Spleen (tissue), 7 donors: ENCODE measurements at regions not wholly inside any gene's neighbourhood (a gene's known extent, or its start where the extent isn't known, plus 50 kb on each side); places are given as distances from the start of the nearest gene placed in this dataset.

ENCODE experiments used
- CTCF ChIP-seq, 11 experiments: fragments of 200-600 bp in 7 of 11; fragments of 450-650 bp in 4 of 11; sonication (generic) in 4 of 11; IDR thresholded peaks in 8 of 11; conservative IDR thresholded peaks in 3 of 11; 1 replicate in 7 of 11; 2 replicates in 4 of 11; pipeline versions ENCODE4 v1.4.0 to v1.8.0; 2016 to 2021; ENCODE audit warnings: antibody characterized with exemption in 11 of 11, inconsistent platforms in 4 of 11, mild to moderate bottlenecking in 1 of 11
- POLR2AphosphoS5 ChIP-seq, 3 donors: sonication (generic); formaldehyde crosslinking; IDR thresholded peaks; one replicate each; pipeline ENCODE4 v1.5.1; 2017; ENCODE audit warnings: antibody characterized with exemption in 3 of 3
- donor health status: DM: no; HTN: no; CAD: no; lungs with moderate emphysema.
- donor health status: DM: no; HTN: no; CAD: no.
- donor health status: DM: no; HTN: no; CAD: no.

- TF ChIP-seq POLR2AphosphoS5 (IDR thresholded peaks at IDR 0.05) (no peak), CTCF (IDR thresholded peaks at IDR 0.05 in 8 of 11, conservative IDR thresholded peaks at IDR 0.05 in 3 of 11) (no peak)
Observed at GRCh38 chr16:65355706-65356105, 233.8 kb upstream of the CDH11 start.
